Stimulated activated CD8-positive, alpha-beta memory T cell treated with anti-CD3 and anti-CD28 coated beads, Interleukin-4, amount 100 ng/mL, for 1 hour (primary cell): ENCODE measurements at regions not wholly inside any gene's neighbourhood (a gene's known extent, or its start where the extent isn't known, plus 50 kb on each side); places are given as distances from the start of the nearest gene placed in this dataset.

Experiments
- DNase-seq, 2 donors: peaks; one replicate each; pipeline ENCODE4 v3.0.0-alpha.2; 2020; ENCODE audit warnings: low read depth in 2 of 2, low spot score in 1 of 2

GRCh38 chr11:45089251-45089650 lies 57.2 kb upstream of the PRDM11 start:
- no peak for DNase-seq

GRCh38 chr11:45089676-45090499 lies 56.6 kb upstream of the PRDM11 start:
- DNase-seq, result no peak

- DNase-seq, result no peak
Observed at GRCh38 chr11:45090607-45091006, 55.8 kb upstream of the PRDM11 start.

GRCh38 chr11:45091563-45092403 lies 54.7 kb upstream of the PRDM11 start:
- no peak for DNase-seq

GRCh38 chr11:45092404-45092785 lies 54.0 kb upstream of the PRDM11 start:
- DNase-seq, result no peak

- DNase-seq, result no peak
Observed at GRCh38 chr11:45092901-45093760, 53.3 kb upstream of the PRDM11 start.

- no peak for DNase-seq
Observed at GRCh38 chr11:45093761-45094455, 52.5 kb upstream of the PRDM11 start.

- DNase-seq, result no peak
Observed at GRCh38 chr11:45094958-45095690, 51.3 kb upstream of the PRDM11 start.

- no peak for DNase-seq
Observed at GRCh38 chr11:45095691-45096010, 50.8 kb upstream of the PRDM11 start.

- DNase-seq, result no peak
Observed at GRCh38 chr11:45096636-45097035, 49.8 kb upstream of the PRDM11 start.
